Nephron (organoid): ENCODE measurements at regions not wholly inside any gene's neighbourhood (a gene's known extent, or its start where the extent isn't known, plus 50 kb on each side); places are given as distances from the start of the nearest gene placed in this dataset.

Experiments
- H3K27ac Mint-ChIP-seq, 3 experiments: 2 replicates each; pipeline ENCODE4 v1.8.0; 2020; ENCODE audit warnings: mixed read lengths in 3 of 3, mild to moderate bottlenecking in 2 of 3, moderate library complexity in 1 of 3
- H3K27me3 Mint-ChIP-seq: 2 replicates; pipeline ENCODE4 v1.8.0; 2021; ENCODE audit warnings: low read depth, mild to moderate bottlenecking, moderate library complexity, mixed read lengths
- H3K36me3 Mint-ChIP-seq: 2 replicates; pipeline ENCODE4 v1.8.0; 2020; ENCODE audit warnings: low read depth, mixed read lengths
- H3K4me1 Mint-ChIP-seq: 2 replicates; pipeline ENCODE4 v1.8.0; 2020; ENCODE audit warnings: mixed read lengths
- H3K4me3 Mint-ChIP-seq, 3 experiments: 2 replicates each; pipeline ENCODE4 v1.8.0; 2020; ENCODE audit warnings: mild to moderate bottlenecking in 3 of 3, mixed read lengths in 3 of 3, moderate library complexity in 2 of 3
- H3K9me3 Mint-ChIP-seq: 2 replicates; pipeline ENCODE4 v1.8.0; 2020; ENCODE audit warnings: mixed read lengths
- CTCF ChIP-seq, 3 experiments: fragments of 200-600 bp; sonication (generic); IDR thresholded peaks; one replicate each; pipeline ENCODE4 v1.5.0; 2021; ENCODE audit warnings: antibody characterized with exemption in 3 of 3; ENCODE audit not compliant: unreplicated experiment in 3 of 3

- H3K27me3 Mint-ChIP-seq = no peaks in the 10 kb centered on the region
Measured at GRCh38 chr3:74436184-74436583, 178.3 kb downstream of the CNTN3 start.

GRCh38 chr3:74435631-74436030 lies 178.8 kb downstream of the CNTN3 start:
- TF ChIP-seq CTCF (IDR thresholded peaks at IDR 0.05; ENCODE audit: unreplicated experiment in 3 of 3) = no peak
- Mint-ChIP-seq H3K9me3 (no peaks in the 10 kb centered on the region), H3K4me1 (no peaks in the 10 kb centered on the region), H3K27ac (no peak overlapping the region), H3K4me3 (no peak overlapping the region), H3K36me3 (no peaks in the 10 kb centered on the region), H3K27me3 (no peaks in the 10 kb centered on the region)

More at GRCh38 chr3:74436184-74436583, 178.3 kb downstream of the CNTN3 start:
- Mint-ChIP-seq H3K4me1 (no peaks in the 10 kb centered on the region), H3K9me3 (no peaks in the 10 kb centered on the region), H3K36me3 (no peaks in the 10 kb centered on the region), H3K4me3 (no peak overlapping the region), H3K27ac (no peak overlapping the region)
- no peak for TF ChIP-seq CTCF (IDR thresholded peaks at IDR 0.05; ENCODE audit: unreplicated experiment in 3 of 3)

- Mint-ChIP-seq H3K4me1 (no peaks in the 10 kb centered on the region), H3K27ac (no peak overlapping the region), H3K4me3 (no peak overlapping the region), H3K27me3 (no peaks in the 10 kb centered on the region), H3K9me3 (no peaks in the 10 kb centered on the region), H3K36me3 (no peaks in the 10 kb centered on the region)
- no peak for TF ChIP-seq CTCF (IDR thresholded peaks at IDR 0.05; ENCODE audit: unreplicated experiment in 3 of 3)
Measured at GRCh38 chr3:74434406-74434805, 180.1 kb downstream of the CNTN3 start.

GRCh38 chr3:74426571-74426970 lies 187.9 kb downstream of the CNTN3 start:
- no peaks in the 10 kb centered on the region for H3K4me1 Mint-ChIP-seq
- H3K4me3 Mint-ChIP-seq = no peak overlapping the region
- H3K27me3 Mint-ChIP-seq = no peaks in the 10 kb centered on the region
- H3K36me3 Mint-ChIP-seq = no peaks in the 10 kb centered on the region
- H3K9me3 Mint-ChIP-seq = no peaks in the 10 kb centered on the region
- no peak overlapping the region for H3K27ac Mint-ChIP-seq
- TF ChIP-seq CTCF (IDR thresholded peaks at IDR 0.05; ENCODE audit: unreplicated experiment in 3 of 3) = no peak

- Mint-ChIP-seq H3K4me1 (no peaks in the 10 kb centered on the region), H3K9me3 (no peaks in the 10 kb centered on the region), H3K36me3 (no peaks in the 10 kb centered on the region), H3K27ac (no peak overlapping the region), H3K27me3 (no peaks in the 10 kb centered on the region), H3K4me3 (no peak overlapping the region)
- no peak for TF ChIP-seq CTCF (IDR thresholded peaks at IDR 0.05; ENCODE audit: unreplicated experiment in 3 of 3)
Measured at GRCh38 chr3:74423867-74424266, 190.6 kb downstream of the CNTN3 start.

GRCh38 chr3:74420538-74421124 lies 193.8 kb downstream of the CNTN3 start:
- no peak for TF ChIP-seq CTCF (IDR thresholded peaks at IDR 0.05; ENCODE audit: unreplicated experiment in 3 of 3)
- no peak overlapping the region for H3K4me3 Mint-ChIP-seq
- no peaks in the 10 kb centered on the region for H3K4me1 Mint-ChIP-seq
- H3K27ac Mint-ChIP-seq = peak overlapping the region in 1 of 3 experiments; percentile 6
- H3K27me3 Mint-ChIP-seq = no peaks in the 10 kb centered on the region
- H3K36me3 Mint-ChIP-seq = no peaks in the 10 kb centered on the region
- H3K9me3 Mint-ChIP-seq = no peaks in the 10 kb centered on the region
